H4 (cell line): ENCODE measurements at regions not wholly inside any gene's neighbourhood (a gene's known extent, or its start where the extent isn't known, plus 50 kb on each side); places are given as distances from the start of the nearest gene placed in this dataset.

ENCODE experiments used
- DNase-seq: peaks from one replicate; pipeline ENCODE4 v3.0.0-alpha.2; 2015; ENCODE audit warnings: low spot score

GRCh38 chr4:63505714-63506460 is 903.4 kb downstream of the TECRL start:
- no peak for DNase-seq

DNA sequence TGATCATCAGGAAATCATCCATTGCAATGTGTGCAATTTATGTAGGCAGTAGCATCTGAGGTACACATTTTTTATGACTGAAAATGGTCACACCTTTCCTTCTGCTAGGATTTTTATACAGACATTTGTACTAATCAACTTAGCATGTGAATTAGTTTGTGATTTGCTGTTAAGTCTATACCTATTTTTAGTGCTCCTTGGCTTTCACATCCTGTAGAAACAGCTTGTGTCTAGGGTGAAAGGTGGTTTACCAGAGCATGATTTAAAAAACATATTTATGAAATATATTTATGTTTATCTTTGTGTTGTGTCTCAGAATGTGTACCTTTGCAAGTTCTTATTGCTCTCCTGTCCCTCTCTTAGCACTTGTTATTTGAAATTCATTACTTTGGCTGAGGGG is 916.0 kb downstream of the TECRL start:
- DNase-seq = no peak

GRCh38 chr4:63492515-63492914 is 916.7 kb downstream of the TECRL start:
- DNase-seq = no peak

DNA sequence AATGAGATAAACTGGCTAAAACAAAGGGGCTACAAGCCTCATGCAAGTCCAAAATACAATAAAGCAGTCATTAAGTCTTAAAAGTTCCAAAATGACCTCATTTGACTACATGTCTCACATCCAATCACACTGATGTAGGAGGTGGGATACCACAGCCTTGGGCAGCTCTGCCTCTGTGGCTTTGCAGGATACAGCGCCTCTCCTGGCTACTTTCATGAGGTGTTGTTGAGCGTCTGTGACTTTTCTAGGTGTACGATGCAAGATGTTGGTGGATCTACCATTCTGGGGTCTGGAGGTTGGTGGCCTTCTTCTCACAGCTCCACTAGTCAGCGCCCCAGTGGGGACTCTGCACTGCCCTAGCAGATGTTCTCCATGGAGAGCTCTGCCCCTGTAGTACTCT is 944.9 kb downstream of the TECRL start:
- no peak for DNase-seq

GRCh38 chr4:63460075-63460474 is 949.2 kb downstream of the TECRL start:
- DNase-seq = no peak

- DNase-seq = no peak
These were observed 949.9 kb downstream of the TECRL start for GRCh38 chr4:63459329-63459728.

- DNase-seq = no peak
These were observed 951.2 kb downstream of the TECRL start for GRCh38 chr4:63458010-63458409.

- DNase-seq = no peak
These were observed 969.0 kb downstream of the TECRL start for GRCh38 chr4:63440236-63440635.

GRCh38 chr4:63430105-63430504 is 979.1 kb downstream of the TECRL start:
- no peak for DNase-seq

DNA sequence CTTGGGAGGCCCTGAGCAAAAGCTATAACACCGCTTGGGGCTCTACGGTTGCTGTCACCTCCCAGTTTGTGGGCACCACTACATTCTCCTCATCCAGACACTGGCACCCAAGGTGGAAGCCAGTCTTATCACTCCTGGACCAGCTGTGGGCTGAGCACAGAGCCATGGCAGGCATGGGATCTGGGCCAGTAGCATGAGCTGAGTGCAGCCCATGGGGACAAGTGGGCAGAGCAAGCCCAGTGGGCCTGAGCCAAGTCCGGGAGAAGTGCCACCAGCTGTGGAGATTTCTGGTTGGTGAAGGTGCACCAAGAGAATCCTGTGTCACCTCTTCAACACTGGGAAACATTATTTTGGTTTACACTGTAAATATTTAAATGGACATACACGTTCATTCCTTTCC is 1013.0 kb downstream of the TECRL start:
- no peak for DNase-seq

DNA sequence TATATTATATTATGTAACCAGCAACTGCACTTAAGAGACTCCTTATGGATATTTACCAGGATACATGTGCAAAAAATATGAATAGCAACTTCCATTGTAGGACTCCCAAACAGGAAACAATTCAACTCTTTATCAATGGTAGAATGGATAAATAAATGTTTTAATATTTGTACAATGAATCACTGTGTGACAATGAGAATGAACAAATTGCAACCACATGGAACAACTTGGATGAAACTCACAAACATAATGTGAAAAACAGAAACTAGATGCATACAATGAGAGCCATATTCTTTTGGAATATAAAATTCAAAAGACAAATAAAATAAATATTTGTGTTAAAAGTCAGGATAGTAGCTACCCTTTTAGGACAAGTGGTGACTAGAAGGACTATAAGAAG is 1015.7 kb downstream of the TECRL start:
- DNase-seq = no peak

DNA sequence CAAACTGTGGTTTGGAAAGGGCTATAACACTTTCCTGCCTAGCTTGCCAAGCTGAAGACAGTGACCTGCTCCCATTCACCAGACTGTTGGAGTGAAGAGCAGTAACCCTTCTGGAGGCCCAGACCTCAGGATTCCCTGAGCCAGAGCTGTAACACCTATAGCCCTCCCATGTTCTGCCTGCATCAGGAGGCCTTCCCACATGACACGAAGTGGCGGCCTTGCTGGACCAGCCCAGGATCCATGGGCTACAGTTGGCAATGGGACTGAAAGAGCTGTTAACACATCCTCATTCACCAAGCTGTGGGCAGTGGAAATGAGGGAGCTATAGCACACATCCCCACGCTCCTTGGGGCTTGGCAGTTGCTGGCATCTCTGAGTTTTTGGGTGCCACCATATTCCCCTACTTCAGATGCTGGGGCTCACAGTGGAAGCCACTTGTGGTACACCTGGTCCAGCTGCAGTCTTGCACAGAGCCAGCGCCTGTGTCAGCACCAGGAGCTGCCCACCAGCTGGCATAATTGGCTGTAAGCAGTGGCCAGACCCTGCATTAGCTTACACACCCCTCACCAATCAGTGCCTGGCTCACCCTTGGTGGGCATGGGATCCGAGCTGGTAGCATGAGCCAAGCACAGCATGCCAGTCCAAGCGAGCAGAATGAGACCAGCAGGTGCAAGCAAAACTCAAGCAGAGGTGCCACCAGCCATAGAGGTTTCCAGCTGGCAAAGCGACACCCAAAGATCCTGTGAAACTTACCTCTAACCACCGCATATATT is 1029.3 kb downstream of the TECRL start:
- DNase-seq = no peak

- no peak for DNase-seq
These were observed 1038.2 kb downstream of the TECRL start for GRCh38 chr4:63371001-63371400.

DNA sequence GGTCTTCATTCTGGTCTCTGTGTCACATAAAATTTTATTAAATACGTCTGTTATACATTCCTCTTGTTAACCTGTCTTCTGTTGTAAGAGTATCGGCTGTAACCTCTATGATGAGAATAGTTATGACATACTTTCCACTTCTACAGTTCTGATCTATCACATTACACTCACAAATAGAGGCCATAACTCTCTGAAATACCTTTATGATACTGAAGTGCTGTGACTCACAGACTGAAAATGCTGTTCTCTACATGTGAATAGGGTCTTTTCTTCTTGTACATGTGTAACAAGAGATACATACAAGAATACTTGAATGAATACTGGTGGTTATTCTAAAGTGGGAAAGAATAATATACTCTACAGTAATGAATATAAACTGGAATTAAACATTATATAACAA is 1047.6 kb downstream of the TECRL start:
- DNase-seq = no peak

GRCh38 chr4:63361066-63361465 is 1048.2 kb downstream of the TECRL start:
- no peak for DNase-seq

DNA sequence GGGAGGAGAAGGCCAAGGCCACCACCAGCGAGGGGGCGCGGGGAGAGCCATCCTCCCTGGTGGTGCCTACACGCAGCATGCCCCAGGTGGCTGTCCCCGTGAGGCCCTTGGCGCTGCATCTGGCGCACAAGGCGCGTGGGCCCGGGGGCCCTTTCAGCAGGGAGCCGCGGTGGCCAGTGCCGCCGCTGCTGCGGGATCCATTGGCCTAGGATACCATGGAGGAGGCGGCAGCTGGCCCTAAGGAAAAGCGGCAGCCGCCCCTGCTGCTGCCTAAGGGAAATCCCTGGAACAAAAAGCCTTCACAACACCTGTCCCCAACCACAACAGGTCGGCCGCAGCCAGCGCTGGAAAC is 1059.6 kb downstream of the TECRL start:
- DNase-seq = no peak

DNA sequence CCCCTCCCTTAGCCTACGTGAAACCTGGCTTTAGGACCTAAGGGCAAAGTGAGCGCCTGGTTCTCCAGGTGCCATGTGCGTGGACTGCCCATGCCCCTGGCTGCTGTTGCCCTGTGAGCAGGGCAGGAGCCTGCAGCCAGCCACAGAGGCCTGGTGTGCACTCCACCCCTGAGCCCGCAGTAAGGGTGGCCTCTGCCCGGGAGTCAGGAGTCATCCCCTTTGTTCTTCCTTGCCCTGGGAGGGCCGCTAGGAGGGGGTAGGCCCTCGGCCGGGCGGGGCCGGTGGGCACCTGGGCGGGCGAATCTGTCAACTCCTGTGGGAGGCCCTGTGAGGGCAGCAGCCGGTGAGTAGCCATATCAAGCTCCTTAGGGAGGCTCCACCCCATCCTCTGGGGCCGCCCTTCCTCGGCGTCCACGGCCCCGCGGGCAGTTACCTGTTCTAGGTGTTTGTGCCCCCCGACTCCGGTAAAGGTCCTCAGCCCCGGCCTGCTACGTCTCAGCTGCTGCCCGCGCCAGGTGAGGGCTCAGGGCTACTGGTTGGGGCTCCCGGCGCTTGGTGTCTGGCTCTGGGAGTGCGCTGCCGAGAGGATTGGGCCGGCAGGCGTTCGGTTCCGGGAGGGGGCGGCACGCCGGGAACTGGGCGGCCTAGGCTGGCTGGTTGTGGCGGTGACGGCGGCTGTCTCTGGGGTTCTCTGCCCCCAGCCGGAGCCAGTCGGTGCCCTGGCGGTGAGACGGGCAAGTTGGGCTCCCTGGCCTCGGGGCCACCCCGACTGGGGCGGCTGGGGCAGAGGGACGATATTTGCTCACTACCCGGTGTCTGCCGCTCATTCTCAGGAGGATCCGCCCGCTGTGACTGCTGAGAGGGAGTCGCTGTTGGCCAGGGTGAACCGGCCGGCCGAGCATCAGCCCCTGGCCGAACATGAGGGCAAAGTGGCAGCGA is 1060.2 kb downstream of the TECRL start:
- DNase-seq = no peak

DNA sequence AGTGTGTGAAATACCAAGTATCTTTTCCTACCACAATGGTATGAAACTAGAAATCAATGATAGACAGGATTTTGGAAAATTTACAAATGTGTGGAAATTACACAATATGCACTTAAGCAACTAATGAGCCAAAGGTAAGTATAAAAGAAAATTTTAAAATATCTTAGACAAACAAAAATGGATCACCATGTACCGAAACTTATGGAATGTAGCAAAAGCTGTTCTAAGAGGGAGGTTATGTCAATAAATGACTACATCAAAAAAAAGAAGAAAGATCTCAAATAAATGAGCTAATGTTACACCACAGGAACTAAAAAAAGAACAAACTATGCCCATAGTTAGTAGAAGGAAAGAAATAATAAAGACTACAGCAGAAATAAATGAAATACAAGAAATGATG is 1084.1 kb downstream of the TECRL start:
- DNase-seq = no peak

DNA sequence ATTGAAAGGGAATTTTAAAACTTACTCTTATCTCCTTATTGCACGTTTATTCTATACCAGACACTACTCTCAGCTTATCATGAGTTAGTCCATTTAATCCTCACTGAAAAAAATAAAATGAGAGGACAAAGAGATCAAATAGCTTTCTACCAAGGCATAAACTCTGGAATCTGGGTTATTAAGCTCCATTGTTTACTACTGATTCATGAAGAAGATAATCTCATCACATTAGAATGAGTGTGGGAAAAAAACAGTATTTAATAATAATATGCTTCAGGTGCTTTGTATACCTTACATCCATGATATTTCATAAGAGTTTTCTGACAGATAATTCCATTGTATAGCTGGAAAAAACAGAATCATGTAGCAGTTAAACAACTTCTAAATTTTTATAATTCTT is 1092.6 kb downstream of the TECRL start:
- DNase-seq = no peak

GRCh38 chr4:63315651-63316050 is 1093.6 kb downstream of the TECRL start:
- DNase-seq = no peak

DNA sequence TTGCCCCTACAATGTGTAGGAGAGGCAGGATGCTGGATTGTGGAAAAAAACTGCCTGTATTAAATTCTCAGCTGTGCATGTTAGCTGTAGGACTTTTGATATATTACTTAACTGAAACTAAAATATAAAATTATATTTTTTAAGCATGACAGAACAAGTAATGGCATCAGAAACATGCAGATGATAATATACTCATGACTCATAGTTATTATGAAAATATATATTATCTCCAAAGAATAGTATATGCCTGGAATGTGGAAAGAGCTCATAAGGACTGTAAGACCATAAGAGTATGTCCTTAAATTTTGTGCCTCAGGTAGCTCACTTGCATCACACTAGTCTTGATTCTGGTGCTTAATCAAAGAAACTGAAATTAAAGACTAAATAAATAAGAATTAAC is 1100.6 kb downstream of the TECRL start:
- no peak for DNase-seq

- DNase-seq = no peak
These were observed 1106.5 kb downstream of the TECRL start for GRCh38 chr4:63302792-63303191.
